DND-41 (cell line): ENCODE measurements at regions not wholly inside any gene's neighbourhood (a gene's known extent, or its start where the extent isn't known, plus 50 kb on each side); places are given as distances from the start of the nearest gene placed in this dataset.
"Not testable (repeated sequence)": the region's sequence is repeated elsewhere in the genome, so short reads cannot be mapped to it uniquely, and the experiment has no call there.

ENCODE experiments used
- ATAC-seq: fragments of 200-7000 bp; cut with Tn5 transposase; 3 replicates; pipeline ENCODE4 v1.9.1; 2021; ENCODE audit warnings: low read depth; ENCODE audit not compliant: insufficient read depth
- DNase-seq: peaks from one replicate; pipeline ENCODE4 v3.0.0-alpha.2; 2020
- H2AFZ ChIP-seq: 2 replicates; pipeline ENCODE4 v1.6.0; 2012; ENCODE audit warnings: low read depth, low read length
- H3K27ac ChIP-seq: 2 replicates; pipeline ENCODE4 v1.5.1; 2012; ENCODE audit warnings: low read length, inconsistent platforms
- H3K27me3 ChIP-seq: fragments of 200-600 bp; sonication (generic); 2 replicates; pipeline ENCODE4 v1.6.0; 2012; ENCODE audit warnings: low read length, mild to moderate bottlenecking, inconsistent platforms; ENCODE audit not compliant: insufficient read depth, poor library complexity
- H3K36me3 ChIP-seq: 2 replicates; pipeline ENCODE4 v1.5.1; 2012; ENCODE audit warnings: low read length, inconsistent platforms; ENCODE audit not compliant: insufficient read depth
- H3K4me1 ChIP-seq: 2 replicates; pipeline ENCODE4 v1.5.1; 2012; ENCODE audit warnings: mild to moderate bottlenecking, low read length; ENCODE audit not compliant: insufficient read depth
- H3K4me2 ChIP-seq: 2 replicates; pipeline ENCODE4 v1.6.0; 2012; ENCODE audit warnings: mild to moderate bottlenecking, moderate library complexity, low read length, inconsistent platforms; ENCODE audit not compliant: insufficient read depth
- H3K4me3 ChIP-seq, 2 experiments: fragments of 200-600 bp in 1 of 2; shearing (Covaris generic) in 1 of 2; 2 replicates each; pipeline ENCODE4 v1.5.1; 2012 to 2016; ENCODE audit warnings: inconsistent platforms in 2 of 2, low read length in 2 of 2, mild to moderate bottlenecking in 2 of 2, low read depth in 1 of 2, moderate library complexity in 1 of 2
- H3K79me2 ChIP-seq: 2 replicates; pipeline ENCODE4 v1.6.0; 2012; ENCODE audit warnings: low read length, inconsistent platforms; ENCODE audit not compliant: insufficient read depth
- H3K9ac ChIP-seq: 2 replicates; pipeline ENCODE4 v1.6.0; 2012; ENCODE audit warnings: low read depth, mild to moderate bottlenecking, inconsistent platforms, low read length, moderate library complexity
- H3K9me3 ChIP-seq: 2 replicates; pipeline ENCODE4 v1.5.1; 2012; ENCODE audit warnings: low read length, moderate library complexity, mild to moderate bottlenecking, inconsistent platforms; ENCODE audit not compliant: insufficient read depth, severe bottlenecking
- H4K20me1 ChIP-seq: 2 replicates; pipeline ENCODE4 v1.6.0; 2012; ENCODE audit warnings: low read length; ENCODE audit not compliant: insufficient read depth
- CTCF ChIP-seq: IDR thresholded peaks from 2 replicates; pipeline ENCODE4 v1.5.1; 2012; ENCODE audit warnings: borderline replicate concordance, low read length, moderate library complexity, mild to moderate bottlenecking; ENCODE audit not compliant: poor library complexity, severe bottlenecking; ENCODE audit errors: extremely low read depth
- EZH2 ChIP-seq: IDR thresholded peaks from 3 replicates; pipeline ENCODE4 v1.6.1; 2012; ENCODE audit warnings: borderline replicate concordance, low read depth, mild to moderate bottlenecking, moderate library complexity, low read length, inconsistent platforms; ENCODE audit not compliant: severe bottlenecking

- Histone ChIP-seq H3K27ac (no peak overlapping the region), H4K20me1 (no peaks in the 10 kb centered on the region), H3K4me2 (no peak overlapping the region), H3K4me3 (no peak overlapping the region), H2AFZ (no peak overlapping the region), H3K4me1 (no peaks in the 10 kb centered on the region), H3K27me3 (no peaks in the 10 kb centered on the region), H3K79me2 (no peaks in the 10 kb centered on the region), H3K36me3 (no peaks in the 10 kb centered on the region), H3K9me3 (peaks cover 7% of the 10 kb centered on the region), H3K9ac (no peak overlapping the region)
- no peak for DNase-seq
- no peak for TF ChIP-seq CTCF
- no peak for TF ChIP-seq EZH2
- no peak for ATAC-seq
Measured at GRCh38 chr5:7157083-7157482, 238.9 kb upstream of the ADCY2 start.

GRCh38 chr5:7169240-7169878 is 226.6 kb upstream of the ADCY2 start:
- no peak overlapping the region for H2AFZ ChIP-seq
- H3K36me3 ChIP-seq = no peaks in the 10 kb centered on the region
- no peak overlapping the region for H3K9ac ChIP-seq
- H4K20me1 ChIP-seq = no peaks in the 10 kb centered on the region
- no peaks in the 10 kb centered on the region for H3K4me1 ChIP-seq
- DNase-seq (no peak), ATAC-seq (no peak)
- H3K27ac ChIP-seq = no peak overlapping the region
- H3K4me2 ChIP-seq = no peak overlapping the region
- no peak for TF ChIP-seq EZH2
- TF ChIP-seq CTCF = no peak
- no peaks in the 10 kb centered on the region for H3K9me3 ChIP-seq
- no peaks in the 10 kb centered on the region for H3K27me3 ChIP-seq
- H3K79me2 ChIP-seq = no peaks in the 10 kb centered on the region
- H3K4me3 ChIP-seq = no peak overlapping the region

GRCh38 chr5:7170785-7171184 is 225.2 kb upstream of the ADCY2 start:
- not testable (repeated sequence) for H3K4me3 ChIP-seq, H3K9me3 ChIP-seq, H3K27me3 ChIP-seq, H2AFZ ChIP-seq, H3K4me1 ChIP-seq, DNase-seq, ATAC-seq, H3K27ac ChIP-seq, H3K36me3 ChIP-seq, H3K79me2 ChIP-seq, H3K9ac ChIP-seq, H3K4me2 ChIP-seq, H4K20me1 ChIP-seq

- no peak overlapping the region for H3K4me3 ChIP-seq
- TF ChIP-seq EZH2 = no peak
- TF ChIP-seq CTCF = no peak
- no peaks in the 10 kb centered on the region for H3K9me3 ChIP-seq
- H3K27ac ChIP-seq = no peak overlapping the region
- DNase-seq (no peak), ATAC-seq (no peak)
- H3K36me3 ChIP-seq = no peaks in the 10 kb centered on the region
- H3K27me3 ChIP-seq = no peaks in the 10 kb centered on the region
- H3K79me2 ChIP-seq = no peaks in the 10 kb centered on the region
- H3K4me2 ChIP-seq = no peak overlapping the region
- no peak overlapping the region for H3K9ac ChIP-seq
- H2AFZ ChIP-seq = no peak overlapping the region
- no peaks in the 10 kb centered on the region for H4K20me1 ChIP-seq
- no peaks in the 10 kb centered on the region for H3K4me1 ChIP-seq
Measured at GRCh38 chr5:7179364-7179763, 216.6 kb upstream of the ADCY2 start.
